Suprapubic skin (tissue), 3 donors: ENCODE measurements at regions not wholly inside any gene's neighbourhood (a gene's known extent, or its start where the extent isn't known, plus 50 kb on each side); places are given as distances from the start of the nearest gene placed in this dataset.

Experiments used
- POLR2A ChIP-seq, 2 donors: fragments of 450-650 bp; IDR thresholded peaks; one replicate each; pipeline ENCODE4 v1.6.1; 2017; ENCODE audit warnings: antibody characterized with exemption in 2 of 2, mild to moderate bottlenecking in 2 of 2, moderate library complexity in 2 of 2
- TF ChIP-seq, protein P1 (sequence below), 2 donors: fragments of 200-600 bp in 1 of 2; fragments of 450-650 bp in 1 of 2; sonication (generic) in 1 of 2; IDR thresholded peaks; one replicate each; pipeline ENCODE4 v1.5.1; 2016 to 2019; ENCODE audit warnings: antibody characterized with exemption in 2 of 2, mild to moderate bottlenecking in 1 of 2, moderate library complexity in 1 of 2

- TF ChIP-seq, protein P1, sequence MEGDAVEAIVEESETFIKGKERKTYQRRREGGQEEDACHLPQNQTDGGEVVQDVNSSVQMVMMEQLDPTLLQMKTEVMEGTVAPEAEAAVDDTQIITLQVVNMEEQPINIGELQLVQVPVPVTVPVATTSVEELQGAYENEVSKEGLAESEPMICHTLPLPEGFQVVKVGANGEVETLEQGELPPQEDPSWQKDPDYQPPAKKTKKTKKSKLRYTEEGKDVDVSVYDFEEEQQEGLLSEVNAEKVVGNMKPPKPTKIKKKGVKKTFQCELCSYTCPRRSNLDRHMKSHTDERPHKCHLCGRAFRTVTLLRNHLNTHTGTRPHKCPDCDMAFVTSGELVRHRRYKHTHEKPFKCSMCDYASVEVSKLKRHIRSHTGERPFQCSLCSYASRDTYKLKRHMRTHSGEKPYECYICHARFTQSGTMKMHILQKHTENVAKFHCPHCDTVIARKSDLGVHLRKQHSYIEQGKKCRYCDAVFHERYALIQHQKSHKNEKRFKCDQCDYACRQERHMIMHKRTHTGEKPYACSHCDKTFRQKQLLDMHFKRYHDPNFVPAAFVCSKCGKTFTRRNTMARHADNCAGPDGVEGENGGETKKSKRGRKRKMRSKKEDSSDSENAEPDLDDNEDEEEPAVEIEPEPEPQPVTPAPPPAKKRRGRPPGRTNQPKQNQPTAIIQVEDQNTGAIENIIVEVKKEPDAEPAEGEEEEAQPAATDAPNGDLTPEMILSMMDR (IDR thresholded peaks at IDR 0.05): no peak
- TF ChIP-seq POLR2A (IDR thresholded peaks at IDR 0.05): no peak
Measured at GRCh38 chr12:125295550-125295949, 230.3 kb downstream of the AACS start.
